ENCODE measurements at regions not wholly inside any gene's neighbourhood (a gene's known extent, or its start where the extent isn't known, plus 50 kb on each side); places are given as distances from the start of the nearest gene placed in this dataset.

DNA sequence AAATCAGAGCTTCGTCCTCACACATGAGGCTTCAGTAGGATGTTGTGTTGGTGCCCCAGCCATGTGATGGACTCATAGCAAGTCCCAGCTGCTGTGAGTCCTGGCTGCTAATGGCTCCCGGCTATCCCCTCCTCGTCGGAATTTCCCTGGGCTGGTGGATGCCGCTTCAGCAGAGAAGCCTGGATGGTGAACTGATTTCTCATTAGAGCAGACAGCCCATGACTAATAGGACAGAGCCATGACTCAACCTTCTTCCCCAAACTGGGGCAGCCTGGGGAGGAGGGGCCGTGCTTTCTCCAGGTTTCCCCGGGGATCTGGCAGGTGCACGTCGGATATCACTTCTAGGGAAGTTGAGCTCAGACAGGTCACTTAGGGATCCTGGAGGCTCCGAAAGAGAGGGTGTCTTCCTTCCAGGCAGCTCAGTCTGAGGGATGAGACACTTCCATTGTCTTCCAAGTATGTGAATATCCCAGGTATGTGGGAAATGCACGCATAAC is 112.7 kb downstream of the ASMT start:
- H3K79me2 ChIP-seq (ENCODE audit: control insufficient read depth in 1 of 2, insufficient read depth in 2 of 2, low read length in 2 of 2) = no peaks in the 10 kb centered on the region
- H4K20me1 ChIP-seq (replicated peaks in 1 of 2; ENCODE audit: control insufficient read depth in 1 of 2, insufficient read depth in 2 of 2, low read length in 2 of 2) = no peaks in the 10 kb centered on the region
- H3K23me2 ChIP-seq (ENCODE audit: low read depth, low read length) = peaks cover 5% of the 10 kb centered on the region; the same call in 1 of the 2 replicates
- peak overlapping the region; percentile 63; the same call in 1 of the 2 replicates for H2AFZ ChIP-seq (ENCODE audit: low read length)
- peak overlapping the region; percentile 68; the same call in 1 of the 2 replicates for H2BK12ac ChIP-seq (ENCODE audit: low read depth, low read length)
- H3K4me1 ChIP-seq (replicated peaks in 1 of 4; ENCODE audit: control insufficient read depth in 3 of 4, insufficient read depth in 4 of 4, low read length in 3 of 4) = peaks cover 0 to 4% (median 1%) of the 10 kb centered on the region in 4 experiments; a peak in 3 of 7 replicates
- no peak overlapping the region for H4K91ac ChIP-seq (replicated peaks; ENCODE audit: insufficient read length, low read length)
- ChIA-PET CTCF (ENCODE audit: partially characterized antibody) (no interaction called here), POLR2A (ENCODE audit: partially characterized antibody) (no interaction called here)
- H3K27ac ChIP-seq (ENCODE audit: low read depth, low read length) = no peak overlapping the region
- H2BK120ac ChIP-seq (replicated peaks; ENCODE audit: low read depth, low read length) = no peak overlapping the region
- H2BK5ac ChIP-seq (ENCODE audit: low read depth, low read length) = 0 out of 2 replicates have a peak overlapping the region, but pooled peaks have one; percentile 78
- no peak overlapping the region for H3K23ac ChIP-seq (ENCODE audit: insufficient read length)
- TF ChIP-seq TCF12 (IDR thresholded peaks at IDR 0.05; ENCODE audit: low read depth, low read length) (0 out of 2 replicates have a peak, but pooled peaks have one; percentile 8), CHD1 (IDR thresholded peaks at IDR 0.05; ENCODE audit: low read depth, low read length) (no peak), SIRT6 (IDR thresholded peaks at IDR 0.05; ENCODE audit: low read length) (no peak), TEAD4 (IDR thresholded peaks at IDR 0.05; ENCODE audit: low read depth, low read length) (peak; percentile 67)
- H3K79me1 ChIP-seq (ENCODE audit: low read depth, low read length) = no peaks in the 10 kb centered on the region
- peak overlapping the region; percentile 40; the same call in 1 of the 2 replicates for H2BK15ac ChIP-seq (ENCODE audit: low read length)
- H3K27me3 ChIP-seq (replicated peaks in 1 of 4; ENCODE audit: control insufficient read depth in 3 of 4, extremely low read depth in 1 of 4, insufficient read depth in 3 of 4, low read length in 3 of 4) = no peaks in the 10 kb centered on the region
- DNase-seq (ENCODE audit: low read depth in 1 of 2, low spot score in 2 of 2) (peak; percentile 57 to 77), FAIRE-seq (no peak)
- peak overlapping the region in 1 of 2 experiments; percentile 19; a peak in 1 of 4 replicates for H3K4me2 ChIP-seq (ENCODE audit: insufficient read depth in 1 of 2, low read depth in 2 of 2, low read length in 2 of 2)
- H3K56ac ChIP-seq (replicated peaks; ENCODE audit: insufficient read length, low read depth, low read length) = no peak overlapping the region
- no peaks in the 10 kb centered on the region for H3K36me3 ChIP-seq (ENCODE audit: control insufficient read depth in 2 of 4, insufficient read depth in 4 of 4, low read length in 3 of 4)
- peak overlapping the region; percentile 29; the same call in 1 of the 2 replicates for H2BK20ac ChIP-seq (ENCODE audit: low read length)
- WGBS, 2 experiments (ENCODE audit: extremely low coverage in 1 of 2, insufficient coverage in 1 of 2, insufficient read length in 1 of 2, insufficient replicate concordance in 2 of 2, low coverage in 1 of 2, low lambda C conversion rate in 2 of 2, missing lambda C conversion rate in 1 of 2) = 69% methylated on average over 10 of the region's 11 CpGs; no CpG with 5 or more reads in 1 of the 2 experiments
- H4K5ac ChIP-seq (ENCODE audit: insufficient read length, low read depth, low read length) = no peak overlapping the region
- no peak overlapping the region; the same call in 1 of the 2 replicates for H4K8ac ChIP-seq (ENCODE audit: extremely low read depth, insufficient read depth, low read length)
- no peak overlapping the region for H3K4ac ChIP-seq (replicated peaks; ENCODE audit: insufficient read length, low read depth, low read length)
- no peak overlapping the region for H3K4me3 ChIP-seq (ENCODE audit: extremely low read depth in 1 of 4, insufficient read depth in 2 of 4, low read depth in 3 of 4, low read length in 4 of 4)
- no peak overlapping the region for H3K14ac ChIP-seq (ENCODE audit: insufficient read length)
- peak overlapping the region; percentile 32; the same call in 1 of the 2 replicates for H3K18ac ChIP-seq (ENCODE audit: extremely low read depth, low read length)
- no peak overlapping the region for H2AK5ac ChIP-seq (ENCODE audit: low read depth, low read length)
- H3K9ac ChIP-seq (replicated peaks in 1 of 4; ENCODE audit: extremely low read depth in 1 of 4, low read depth in 3 of 4, low read length in 3 of 4) = no peak overlapping the region
- no peaks in the 10 kb centered on the region for H3K9me3 ChIP-seq (ENCODE audit: insufficient read depth in 2 of 2, low read depth in 1 of 2, low read length in 1 of 2)

Data from H1 (cell line).